ENCODE measurements at regions not wholly inside any gene's neighbourhood (a gene's known extent, or its start where the extent isn't known, plus 50 kb on each side); places are given as distances from the start of the nearest gene placed in this dataset.

GRCh38 chr19:13583753-13584152, 77.5 kb upstream of the CACNA1A start:
- Histone ChIP-seq H3K9me3 (ENCODE audit: control insufficient read depth, insufficient read depth, low read length) (no peaks in the 10 kb centered on the region), H3K27me3 (ENCODE audit: control insufficient read depth, insufficient read depth, low read length) (peaks cover 2% of the 10 kb centered on the region), H3K4me3 (ENCODE audit: low read depth, low read length) (no peak overlapping the region), H3K27ac (ENCODE audit: low read depth, low read length) (no peak overlapping the region)
- ChIA-PET POLR2A (no interaction called here), CTCF (interaction anchor here (1.0 kb wide), 1 partner anchor 606 kb away, joined by 3 read pairs; no protein-coding TSS in a partner anchor)
- no peak for TF ChIP-seq CTCF (IDR thresholded peaks at IDR 0.05; ENCODE audit: low read depth, low read length)
- no peak for DNase-seq (ENCODE audit: low read depth, low spot score)

DNA sequence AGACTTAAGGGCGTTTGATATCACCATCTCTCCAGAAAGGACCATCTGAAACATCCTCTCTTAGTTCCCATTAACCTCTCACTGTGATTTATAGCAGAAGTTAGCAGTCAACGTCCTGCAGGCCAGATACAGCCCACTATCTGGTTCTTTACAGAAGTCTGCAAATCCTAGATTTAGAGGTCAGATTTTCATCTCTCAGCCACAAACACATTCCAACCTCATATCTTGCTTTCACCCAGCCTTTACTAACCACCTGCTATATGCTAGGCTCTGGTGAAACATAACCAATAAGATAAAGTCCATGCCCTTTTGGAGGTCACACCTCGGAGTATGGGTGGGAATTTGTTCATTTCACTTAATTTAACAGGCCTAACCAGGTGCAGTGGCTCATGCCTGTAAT, 76.8 kb upstream of the CACNA1A start:
- no peak overlapping the region for H3K27ac ChIP-seq (ENCODE audit: low read depth, low read length)
- H3K27me3 ChIP-seq (ENCODE audit: control insufficient read depth, insufficient read depth, low read length), result peaks cover 2% of the 10 kb centered on the region
- no peak for DNase-seq (ENCODE audit: low read depth, low spot score)
- ChIA-PET CTCF (interaction anchor here (1.0 kb wide), 1 partner anchor 606 kb away, joined by 3 read pairs; no protein-coding TSS in a partner anchor), POLR2A (no interaction called here)
- no peak for TF ChIP-seq CTCF (IDR thresholded peaks at IDR 0.05; ENCODE audit: low read depth, low read length)
- no peaks in the 10 kb centered on the region for H3K9me3 ChIP-seq (ENCODE audit: control insufficient read depth, insufficient read depth, low read length)
- no peak overlapping the region for H3K4me3 ChIP-seq (ENCODE audit: low read depth, low read length)

- Histone ChIP-seq H3K4me3 (ENCODE audit: low read depth, low read length) (no peak overlapping the region), H3K27me3 (ENCODE audit: control insufficient read depth, insufficient read depth, low read length) (peaks cover 2% of the 10 kb centered on the region), H3K27ac (ENCODE audit: low read depth, low read length) (no peak overlapping the region), H3K9me3 (ENCODE audit: control insufficient read depth, insufficient read depth, low read length) (peaks cover 8% of the 10 kb centered on the region; the same call in 1 of the 2 replicates)
- TF ChIP-seq CTCF (IDR thresholded peaks at IDR 0.05; ENCODE audit: low read depth, low read length), result no peak
- ChIA-PET CTCF (interaction anchor here (5.1 kb wide), 1 partner anchor 8 kb away, joined by 36 read pairs; no protein-coding TSS in a partner anchor), POLR2A (no interaction called here)
- DNase-seq (ENCODE audit: low read depth, low spot score), result no peak
Measured at GRCh38 chr19:13581576-13581975, 75.3 kb upstream of the CACNA1A start.

DNA sequence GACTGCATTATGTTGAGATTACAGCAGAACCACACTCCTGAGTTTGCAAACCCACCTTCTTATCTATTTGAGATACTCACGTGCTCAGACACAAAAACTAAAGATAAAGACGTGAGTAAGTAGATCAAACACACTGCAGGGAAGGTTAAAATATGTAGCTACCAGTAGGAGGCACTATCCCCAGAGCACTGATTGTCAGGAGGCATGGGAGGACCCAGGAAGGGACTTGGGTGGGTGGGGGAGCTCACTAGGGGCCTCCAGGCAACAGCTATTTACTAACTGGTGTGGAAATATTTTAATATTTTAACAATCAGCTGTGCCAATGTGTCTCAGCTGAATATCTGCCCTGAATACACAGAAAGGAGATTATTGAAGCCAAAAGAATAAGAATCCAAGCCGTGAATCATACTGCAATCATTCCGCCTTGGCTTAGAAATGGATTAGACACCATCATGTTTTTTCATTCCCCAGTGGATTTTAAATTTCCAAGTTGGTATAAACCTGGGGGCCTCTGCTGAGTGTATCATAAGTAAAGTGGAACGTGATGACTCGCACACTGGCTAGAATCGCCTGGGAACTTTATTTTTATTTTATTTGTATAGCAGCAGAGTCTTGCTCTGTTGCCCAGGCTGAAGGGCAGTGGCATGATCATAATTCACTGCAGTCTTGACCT, 73.2 kb upstream of the CACNA1A start:
- no peak overlapping the region for H3K4me3 ChIP-seq (ENCODE audit: low read depth, low read length)
- 0 out of 2 replicates have a peak, but pooled peaks have one; percentile 8 for TF ChIP-seq CTCF (IDR thresholded peaks at IDR 0.05; ENCODE audit: low read depth, low read length)
- DNase-seq (ENCODE audit: low read depth, low spot score), result peak; percentile 16
- POLR2A ChIA-PET, result no interaction called here
- CTCF ChIA-PET, result interaction anchor here (0.6 to 5.1 kb wide), 5 partner anchors 10 to 385 kb away, joined by 3 to 36 read pairs (median 3); no protein-coding TSS in a partner anchor
- H3K9me3 ChIP-seq (ENCODE audit: control insufficient read depth, insufficient read depth, low read length), result peaks cover 8% of the 10 kb centered on the region; the same call in 1 of the 2 replicates
- H3K27me3 ChIP-seq (ENCODE audit: control insufficient read depth, insufficient read depth, low read length), result peaks cover 2% of the 10 kb centered on the region
- no peak overlapping the region for H3K27ac ChIP-seq (ENCODE audit: low read depth, low read length)

- Histone ChIP-seq H3K4me3 (ENCODE audit: low read depth, low read length) (no peak overlapping the region), H3K27ac (ENCODE audit: low read depth, low read length) (no peak overlapping the region), H3K27me3 (ENCODE audit: control insufficient read depth, insufficient read depth, low read length) (no peaks in the 10 kb centered on the region), H3K9me3 (ENCODE audit: control insufficient read depth, insufficient read depth, low read length) (peaks cover 8% of the 10 kb centered on the region; the same call in 1 of the 2 replicates)
- TF ChIP-seq CTCF (IDR thresholded peaks at IDR 0.05; ENCODE audit: low read depth, low read length), result no peak
- ChIA-PET CTCF (interaction anchor here (4.8 to 5.1 kb wide), 2 partner anchors 13 to 298 kb away, joined by 32 to 36 read pairs; no protein-coding TSS in a partner anchor), POLR2A (no interaction called here)
- DNase-seq (ENCODE audit: low read depth, low spot score), result no peak
Measured at GRCh38 chr19:13576726-13577125, 70.4 kb upstream of the CACNA1A start.
